Keratinocyte (primary cell): ENCODE measurements at regions not wholly inside any gene's neighbourhood (a gene's known extent, or its start where the extent isn't known, plus 50 kb on each side); places are given as distances from the start of the nearest gene placed in this dataset.

Experiments used
- DNase-seq: peaks from one replicate; pipeline ENCODE4 v3.0.0-alpha.2; 2011; ENCODE audit warnings: low read depth, missing footprints, low spot score
- FAIRE-seq: peaks from 2 replicates; lab custom pipeline; 2011; peaks lifted over from hg19 to GRCh38; lab: Jason Lieb, UNC
- H2AFZ ChIP-seq: 2 replicates; pipeline ENCODE4 v1.6.0; 2012; ENCODE audit warnings: low read length, control low read depth, inconsistent platforms; ENCODE audit not compliant: control insufficient read depth
- H3K27ac ChIP-seq: 2 replicates; pipeline ENCODE4 v1.5.1; 2011; ENCODE audit warnings: low read length; ENCODE audit not compliant: control insufficient read depth, insufficient read depth
- H3K27me3 ChIP-seq: 3 replicates; pipeline ENCODE4 v1.6.0; 2011; ENCODE audit warnings: low read length; ENCODE audit not compliant: control insufficient read depth, insufficient read depth; ENCODE audit errors: extremely low read depth
- H3K36me3 ChIP-seq, 2 experiments: 2 replicates in 1 of 2; 3 replicates in 1 of 2; pipeline ENCODE4 v1.5.1; 2011; ENCODE audit warnings: low read length in 2 of 2, mild to moderate bottlenecking in 1 of 2; ENCODE audit not compliant: control insufficient read depth in 2 of 2, insufficient read depth in 2 of 2; ENCODE audit errors: extremely low read depth in 1 of 2
- H3K4me1 ChIP-seq: 3 replicates; pipeline ENCODE4 v1.5.1; 2011; ENCODE audit warnings: low read length; ENCODE audit not compliant: control insufficient read depth, insufficient read depth; ENCODE audit errors: extremely low read depth
- H3K4me2 ChIP-seq: 3 replicates; pipeline ENCODE4 v1.6.0; 2011; ENCODE audit warnings: low read depth, low read length; ENCODE audit not compliant: control insufficient read depth, insufficient read depth; ENCODE audit errors: extremely low read depth
- H3K4me3 ChIP-seq, 3 experiments: fragments of 200-600 bp in 1 of 3; sonication (generic) in 1 of 3; 2 replicates in 2 of 3; 3 replicates in 1 of 3; pipeline ENCODE4 v1.5.1; 2011 to 2016; ENCODE audit warnings: low read length in 3 of 3, mild to moderate bottlenecking in 3 of 3, control low read depth in 2 of 3, inconsistent platforms in 1 of 3, low read depth in 1 of 3, mixed read lengths in 1 of 3, mixed run types in 1 of 3, moderate library complexity in 1 of 3; ENCODE audit not compliant: control insufficient read depth in 2 of 3, insufficient read depth in 2 of 3; ENCODE audit errors: extremely low read depth in 1 of 3
- H3K79me2 ChIP-seq: 2 replicates; pipeline ENCODE4 v1.6.0; 2012; ENCODE audit warnings: low read length; ENCODE audit not compliant: control insufficient read depth, insufficient read depth
- H3K9ac ChIP-seq: 3 replicates; pipeline ENCODE4 v1.6.0; 2011; ENCODE audit warnings: low read length; ENCODE audit not compliant: control insufficient read depth, insufficient read depth; ENCODE audit errors: extremely low read depth
- H3K9me1 ChIP-seq: 3 replicates; pipeline ENCODE4 v1.6.0; 2011; ENCODE audit warnings: low read length; ENCODE audit not compliant: control insufficient read depth, insufficient read depth; ENCODE audit errors: extremely low read depth
- H3K9me3 ChIP-seq: 2 replicates; pipeline ENCODE4 v1.5.1; 2012; ENCODE audit warnings: low read depth, low read length; ENCODE audit not compliant: control insufficient read depth
- H4K20me1 ChIP-seq: 3 replicates; pipeline ENCODE4 v1.6.0; 2011; ENCODE audit warnings: low read length; ENCODE audit not compliant: control insufficient read depth, insufficient read depth; ENCODE audit errors: extremely low read depth
- EZH2 ChIP-seq: IDR thresholded peaks from one replicate; pipeline ENCODE4 v1.6.1; 2012; ENCODE audit warnings: inconsistent platforms, mild to moderate bottlenecking, low read length, moderate library complexity
- dilution Hi-C: fragments of 300-500 bp; cut with MboI; formaldehyde crosslinking; loops from one replicate; pipeline ENCODE4 v1.7.0; 2020; ENCODE audit warnings: low sequenced_read_pairs; ENCODE audit not compliant: extremely low pct_ligation_motif_present
- TF ChIP-seq, protein P1 (sequence below), 3 experiments: IDR thresholded peaks in 1 of 3; conservative IDR thresholded peaks in 1 of 3; optimal IDR thresholded peaks in 1 of 3; 2 replicates in 2 of 3; 3 replicates in 1 of 3; pipeline versions ENCODE3 to v1.5.1; 2011; ENCODE audit warnings: low read length in 3 of 3, mild to moderate bottlenecking in 3 of 3, moderate library complexity in 2 of 3, control low read depth in 1 of 3, inconsistent platforms in 1 of 3; ENCODE audit not compliant: insufficient read depth in 2 of 3; ENCODE audit errors: extremely low read depth in 1 of 3

DNA sequence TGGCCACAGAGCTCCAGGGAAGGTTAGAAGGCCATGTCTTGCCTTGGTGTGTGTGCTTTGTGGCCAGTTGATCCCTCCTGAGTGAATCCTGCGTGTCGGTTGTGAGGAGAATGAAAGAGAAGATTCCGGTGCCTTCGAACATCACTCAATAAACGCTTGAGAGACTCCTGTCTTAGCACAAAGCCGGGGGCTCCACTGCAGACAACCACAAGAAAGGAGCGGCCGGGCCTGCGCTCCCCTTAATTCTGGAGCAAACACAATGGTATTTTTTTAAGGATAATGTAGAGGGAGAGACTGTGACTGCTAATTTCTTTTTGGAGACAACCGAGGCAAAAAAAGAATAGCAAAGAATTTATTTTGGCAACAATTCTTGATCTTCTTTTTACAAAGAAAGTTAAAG lies 286.8 kb upstream of the SHH start:
- no peaks in the 10 kb centered on the region for H3K36me3 ChIP-seq
- no peaks in the 10 kb centered on the region for H4K20me1 ChIP-seq
- no peak for FAIRE-seq
- no peak for TF ChIP-seq EZH2
- H3K4me1 ChIP-seq: no peaks in the 10 kb centered on the region
- peaks cover 4% of the 10 kb centered on the region for H3K9me3 ChIP-seq
- no peak overlapping the region for H3K27ac ChIP-seq
- no peak overlapping the region for H3K9ac ChIP-seq
- H3K4me2 ChIP-seq: no peak overlapping the region
- H3K4me3 ChIP-seq: no peak overlapping the region
- DNase-seq: no peak
- dilution Hi-C loops: no loop called here
- no peak overlapping the region for H2AFZ ChIP-seq
- H3K9me1 ChIP-seq: no peaks in the 10 kb centered on the region
- no peaks in the 10 kb centered on the region for H3K79me2 ChIP-seq
- H3K27me3 ChIP-seq: no peaks in the 10 kb centered on the region

DNA sequence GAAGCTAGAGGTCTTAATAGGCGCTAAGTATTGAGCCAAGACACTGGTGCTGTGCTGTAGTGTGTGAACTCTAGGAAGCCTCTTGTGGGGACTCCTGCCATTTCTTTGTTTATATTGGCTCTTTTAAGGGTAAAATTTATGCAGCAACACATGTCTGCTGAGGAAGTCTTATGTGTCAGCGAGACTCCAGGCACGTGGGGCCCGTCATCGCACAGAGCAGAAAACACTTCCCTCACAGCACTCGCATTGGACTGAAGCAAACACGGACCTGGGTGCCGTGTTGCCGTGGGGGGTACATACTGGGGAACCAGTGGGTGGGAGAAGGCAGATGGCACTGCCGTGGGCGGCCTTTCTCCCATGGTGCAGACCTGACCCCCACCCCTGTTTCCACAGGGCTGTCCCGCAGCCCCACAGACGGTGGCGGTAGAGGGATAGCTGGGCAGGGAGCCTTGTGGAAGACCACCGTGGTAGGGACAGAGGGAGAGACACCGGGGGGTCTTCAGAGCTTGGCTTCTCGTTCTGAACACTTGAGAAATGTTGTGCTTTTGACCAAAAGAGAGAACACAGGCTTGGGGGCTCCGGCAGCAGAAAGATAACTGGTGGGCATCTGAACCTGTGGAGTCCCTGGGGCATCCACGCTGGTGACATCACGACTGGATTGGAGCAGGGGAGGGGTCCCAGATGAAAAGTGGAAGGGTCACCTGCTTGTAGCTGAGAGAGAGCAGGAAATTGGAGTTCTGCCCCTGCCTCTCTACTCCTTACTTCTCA lies 284.7 kb upstream of the SHH start:
- dilution Hi-C loops: no loop called here
- Histone ChIP-seq H3K27me3 (no peaks in the 10 kb centered on the region), H3K9ac (no peak overlapping the region), H3K4me2 (no peak overlapping the region), H3K4me3 (no peak overlapping the region), H3K36me3 (no peaks in the 10 kb centered on the region), H3K4me1 (no peaks in the 10 kb centered on the region), H3K79me2 (no peaks in the 10 kb centered on the region), H4K20me1 (no peaks in the 10 kb centered on the region), H3K9me3 (peaks cover 9% of the 10 kb centered on the region), H3K27ac (no peak overlapping the region), H3K9me1 (no peaks in the 10 kb centered on the region), H2AFZ (no peak overlapping the region)
- TF ChIP-seq EZH2: no peak
- TF ChIP-seq, protein P1, sequence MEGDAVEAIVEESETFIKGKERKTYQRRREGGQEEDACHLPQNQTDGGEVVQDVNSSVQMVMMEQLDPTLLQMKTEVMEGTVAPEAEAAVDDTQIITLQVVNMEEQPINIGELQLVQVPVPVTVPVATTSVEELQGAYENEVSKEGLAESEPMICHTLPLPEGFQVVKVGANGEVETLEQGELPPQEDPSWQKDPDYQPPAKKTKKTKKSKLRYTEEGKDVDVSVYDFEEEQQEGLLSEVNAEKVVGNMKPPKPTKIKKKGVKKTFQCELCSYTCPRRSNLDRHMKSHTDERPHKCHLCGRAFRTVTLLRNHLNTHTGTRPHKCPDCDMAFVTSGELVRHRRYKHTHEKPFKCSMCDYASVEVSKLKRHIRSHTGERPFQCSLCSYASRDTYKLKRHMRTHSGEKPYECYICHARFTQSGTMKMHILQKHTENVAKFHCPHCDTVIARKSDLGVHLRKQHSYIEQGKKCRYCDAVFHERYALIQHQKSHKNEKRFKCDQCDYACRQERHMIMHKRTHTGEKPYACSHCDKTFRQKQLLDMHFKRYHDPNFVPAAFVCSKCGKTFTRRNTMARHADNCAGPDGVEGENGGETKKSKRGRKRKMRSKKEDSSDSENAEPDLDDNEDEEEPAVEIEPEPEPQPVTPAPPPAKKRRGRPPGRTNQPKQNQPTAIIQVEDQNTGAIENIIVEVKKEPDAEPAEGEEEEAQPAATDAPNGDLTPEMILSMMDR (optimal IDR thresholded peaks at IDR 0.05 in 1 of 3, IDR thresholded peaks at IDR 0.05 in 1 of 3, conservative IDR thresholded peaks at IDR 0.05 in 1 of 3; ENCODE audit: extremely low read depth in 1 of 3, insufficient read depth in 2 of 3, low read length in 3 of 3): no peak
- DNase-seq (no peak), FAIRE-seq (no peak)
